ENCODE measurements at regions not wholly inside any gene's neighbourhood (a gene's known extent, or its start where the extent isn't known, plus 50 kb on each side); places are given as distances from the start of the nearest gene placed in this dataset.

- TF ChIP-seq EZH2 (IDR thresholded peaks at IDR 0.05; ENCODE audit: insufficient read depth, poor library complexity, severe bottlenecking) (no peak), EZH2phosphoT487 (IDR thresholded peaks at IDR 0.05; ENCODE audit: insufficient read depth, low read depth) (no peak)
These were observed 58.1 kb downstream of the SOCS3 start for GRCh38 chr17:78301821-78302213.

Measured in GM23248 (cell line).